ENCODE measurements at regions not wholly inside any gene's neighbourhood (a gene's known extent, or its start where the extent isn't known, plus 50 kb on each side); places are given as distances from the start of the nearest gene placed in this dataset.

- TF ChIP-seq ZNF462 (CRISPR knock-in tag; IDR thresholded peaks at IDR 0.05): no peak
- TF ChIP-seq POLR2AphosphoS5 (IDR thresholded peaks at IDR 0.05; ENCODE audit: low read depth): no peak
- no peak for TF ChIP-seq JUNB (IDR thresholded peaks at IDR 0.05; ENCODE audit: unreplicated experiment)
- no peak for TF ChIP-seq EZH2 (IDR thresholded peaks at IDR 0.05; ENCODE audit: low read depth, unreplicated experiment)
- no peak for TF ChIP-seq ZNF331 (CRISPR knock-in tag; IDR thresholded peaks at IDR 0.05; ENCODE audit: low read depth)
These were observed 99.4 kb upstream of the ZC3H12C start (continued) for GRCh38 chr11:109993786-109994185.

- no peak overlapping the region for H3K4me3 Mint-ChIP-seq
- H3K27me3 ChIP-seq (ENCODE audit: insufficient read depth): no peaks in the 10 kb centered on the region
- H4K20me1 ChIP-seq (replicated peaks; ENCODE audit: insufficient read depth): no peaks in the 10 kb centered on the region
- TF ChIP-seq CTCF (conservative IDR thresholded peaks at IDR 0.05; ENCODE audit: low read depth in 2 of 2): peak in 1 of 2 experiments; percentile 30; a peak in 1 of 4 replicates
- no peak for TF ChIP-seq JUNB (IDR thresholded peaks at IDR 0.05; ENCODE audit: unreplicated experiment)
- no peaks in the 10 kb centered on the region for H3K36me3 ChIP-seq (ENCODE audit: insufficient read depth)
- no peak overlapping the region for H3K4me2 ChIP-seq
- H3K27me3 Mint-ChIP-seq (ENCODE audit: insufficient read depth, low read depth, poor library complexity): no peaks in the 10 kb centered on the region
- no peaks in the 10 kb centered on the region for H3K9me3 Mint-ChIP-seq
- no peak overlapping the region for H3K27ac Mint-ChIP-seq
- no peak overlapping the region for H3K27ac ChIP-seq (ENCODE audit: low read depth)
- no peaks in the 10 kb centered on the region for H3K9me2 ChIP-seq (ENCODE audit: insufficient read depth)
- no peaks in the 10 kb centered on the region for H3K4me1 Mint-ChIP-seq
- no peaks in the 10 kb centered on the region for H3K79me2 ChIP-seq (replicated peaks; ENCODE audit: insufficient read depth)
- no peaks in the 10 kb centered on the region for H3F3A ChIP-seq (replicated peaks; ENCODE audit: low read depth)
- H2AFZ ChIP-seq: peak overlapping the region; percentile 63; the same call in 1 of the 2 replicates
- no peak; the same call in 1 of the 3 replicates for ATAC-seq
- H3K4me3 ChIP-seq: no peak overlapping the region
- no peaks in the 10 kb centered on the region for H3K4me1 ChIP-seq (ENCODE audit: insufficient read depth)
- no peaks in the 10 kb centered on the region for H3K36me3 Mint-ChIP-seq (ENCODE audit: low read depth)
- peak; percentile 36 for DNase-seq (ENCODE audit: low spot score)
These were observed 98.3 kb upstream of the ZC3H12C start for GRCh38 chr11:109994907-109995306.
